ENCODE measurements at regions not wholly inside any gene's neighbourhood (a gene's known extent, or its start where the extent isn't known, plus 50 kb on each side); places are given as distances from the start of the nearest gene placed in this dataset.

- Histone ChIP-seq H3F3A (ENCODE audit: insufficient read depth, low read length, poor library complexity, severe bottlenecking) (no peaks in the 10 kb centered on the region), H3K27ac (ENCODE audit: low read length) (no peak overlapping the region), H3K4me2 (ENCODE audit: low read length) (no peak overlapping the region), H3K9ac (ENCODE audit: low read length) (no peak overlapping the region), H3K4me3 (ENCODE audit: low read length) (no peak overlapping the region), H3K9me2 (ENCODE audit: insufficient read depth, low read length) (no peaks in the 10 kb centered on the region), H2AFZ (ENCODE audit: low read depth, low read length) (no peak overlapping the region), H4K20me1 (ENCODE audit: insufficient read depth) (no peaks in the 10 kb centered on the region), H3K79me2 (replicated peaks; ENCODE audit: insufficient read depth, low read length) (no peaks in the 10 kb centered on the region), H3K27me3 (ENCODE audit: insufficient read depth, low read depth, low read length) (no peaks in the 10 kb centered on the region), H3K9me3 (ENCODE audit: low read length) (no peaks in the 10 kb centered on the region), H3K36me3 (ENCODE audit: insufficient read depth, low read length) (no peaks in the 10 kb centered on the region)
- no peak for TF ChIP-seq TAF1 (IDR thresholded peaks at IDR 0.05; ENCODE audit: low read depth)
- TF ChIP-seq CTCF (IDR thresholded peaks at IDR 0.05; ENCODE audit: poor library complexity, severe bottlenecking) = no peak
- no peak for TF ChIP-seq MXI1 (conservative IDR thresholded peaks at IDR 0.05; ENCODE audit: poor library complexity, severe bottlenecking)
- TF ChIP-seq EP300 (conservative IDR thresholded peaks at IDR 0.05; ENCODE audit: poor library complexity, severe bottlenecking) = no peak
- TF ChIP-seq EZH2 (IDR thresholded peaks at IDR 0.05; ENCODE audit: borderline replicate concordance, insufficient read depth, low read length, poor library complexity, severe bottlenecking) = no peak
- TF ChIP-seq RAD21 (conservative IDR thresholded peaks at IDR 0.05) = no peak
- TF ChIP-seq REST (IDR thresholded peaks at IDR 0.05; ENCODE audit: borderline replicate concordance) = no peak
- no peak for TF ChIP-seq SMC3 (conservative IDR thresholded peaks at IDR 0.05; ENCODE audit: poor library complexity)
- TF ChIP-seq POLR2AphosphoS5 (IDR thresholded peaks at IDR 0.05) = no peak
Observed at GRCh38 chr2:190129421-190130199, 67.1 kb upstream of the MSTN start.

- no peak overlapping the region for H3K4me2 ChIP-seq (ENCODE audit: low read length)
Observed at GRCh38 chr2:190127651-190128050, 65.1 kb upstream of the MSTN start.

More at GRCh38 chr2:190127651-190128050, 65.1 kb upstream of the MSTN start:
- no peak overlapping the region for H3K9ac ChIP-seq (ENCODE audit: low read length)
- H2AFZ ChIP-seq (ENCODE audit: low read depth, low read length) = no peak overlapping the region
- H3K36me3 ChIP-seq (ENCODE audit: insufficient read depth, low read length) = no peaks in the 10 kb centered on the region
- H4K20me1 ChIP-seq (ENCODE audit: insufficient read depth) = no peaks in the 10 kb centered on the region
- no peaks in the 10 kb centered on the region for H3K9me2 ChIP-seq (ENCODE audit: insufficient read depth, low read length)
- TF ChIP-seq EZH2 (IDR thresholded peaks at IDR 0.05; ENCODE audit: borderline replicate concordance, insufficient read depth, low read length, poor library complexity, severe bottlenecking) = no peak
- no peak for TF ChIP-seq REST (IDR thresholded peaks at IDR 0.05; ENCODE audit: borderline replicate concordance)
- no peak for TF ChIP-seq POLR2AphosphoS5 (IDR thresholded peaks at IDR 0.05)
- TF ChIP-seq RAD21 (conservative IDR thresholded peaks at IDR 0.05) = no peak
- no peak for TF ChIP-seq TAF1 (IDR thresholded peaks at IDR 0.05; ENCODE audit: low read depth)
- TF ChIP-seq EP300 (conservative IDR thresholded peaks at IDR 0.05; ENCODE audit: poor library complexity, severe bottlenecking) = no peak
- TF ChIP-seq CTCF (IDR thresholded peaks at IDR 0.05; ENCODE audit: poor library complexity, severe bottlenecking) = no peak
- TF ChIP-seq SMC3 (conservative IDR thresholded peaks at IDR 0.05; ENCODE audit: poor library complexity) = no peak
- no peak for TF ChIP-seq MXI1 (conservative IDR thresholded peaks at IDR 0.05; ENCODE audit: poor library complexity, severe bottlenecking)
- H3K4me3 ChIP-seq (ENCODE audit: low read length) = no peak overlapping the region
- H3K9me3 ChIP-seq (ENCODE audit: low read length) = no peaks in the 10 kb centered on the region
- no peaks in the 10 kb centered on the region for H3F3A ChIP-seq (ENCODE audit: insufficient read depth, low read length, poor library complexity, severe bottlenecking)
- H3K27ac ChIP-seq (ENCODE audit: low read length) = no peak overlapping the region
- H3K27me3 ChIP-seq (ENCODE audit: insufficient read depth, low read depth, low read length) = no peaks in the 10 kb centered on the region
- no peaks in the 10 kb centered on the region for H3K79me2 ChIP-seq (replicated peaks; ENCODE audit: insufficient read depth, low read length)

Data from neural cell (in vitro differentiated cells).